ENCODE measurements at regions not wholly inside any gene's neighbourhood (a gene's known extent, or its start where the extent isn't known, plus 50 kb on each side); places are given as distances from the start of the nearest gene placed in this dataset.

DNA sequence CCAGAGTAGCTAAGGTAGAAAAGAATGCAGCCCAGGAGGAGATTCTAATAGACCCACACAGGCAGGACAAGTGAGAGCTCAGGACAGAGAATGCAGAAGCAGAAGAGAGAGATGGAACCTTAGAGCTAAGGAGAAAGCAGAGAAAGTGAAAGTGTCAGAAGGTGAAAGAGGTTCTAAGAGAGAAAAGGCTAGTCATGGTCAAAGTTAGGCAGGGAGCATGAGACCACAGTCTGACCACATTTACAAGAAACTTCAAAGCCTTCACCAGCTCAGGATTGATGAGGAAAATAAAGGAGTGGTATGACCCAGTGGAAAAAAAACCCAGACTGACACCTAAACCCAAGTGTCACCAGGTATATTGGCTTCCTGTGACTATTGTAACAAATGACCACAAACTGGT, 131.8 kb upstream of the WDR11 start:
- Mint-ChIP-seq H3K9me3 (peaks cover 11% of the 10 kb centered on the region), H3K4me1 (peaks cover 20% of the 10 kb centered on the region), H3K27ac (no peak overlapping the region), H3K4me3 (no peak overlapping the region), H3K36me3 (0 out of 2 replicates have a peak, but pooled peaks cover 5% of the 10 kb centered on the region), H3K27me3 (ENCODE audit: low read depth) (no peaks in the 10 kb centered on the region)
- DNase-seq (ENCODE audit: low spot score) (no peak), ATAC-seq (no peak)
- POLR2A ChIA-PET = no interaction called here
- TF ChIP-seq PRRX2 (CRISPR knock-in tag; IDR thresholded peaks at IDR 0.05) (no peak), ETV6 (CRISPR knock-in tag; IDR thresholded peaks at IDR 0.05) (no peak), ERG (CRISPR knock-in tag; IDR thresholded peaks at IDR 0.05) (no peak)
- TF ChIP-seq, protein P1, sequence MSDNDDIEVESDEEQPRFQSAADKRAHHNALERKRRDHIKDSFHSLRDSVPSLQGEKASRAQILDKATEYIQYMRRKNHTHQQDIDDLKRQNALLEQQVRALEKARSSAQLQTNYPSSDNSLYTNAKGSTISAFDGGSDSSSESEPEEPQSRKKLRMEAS (CRISPR knock-in tag; IDR thresholded peaks at IDR 0.05) = no peak
- CTCF ChIA-PET = no interaction called here

DNA sequence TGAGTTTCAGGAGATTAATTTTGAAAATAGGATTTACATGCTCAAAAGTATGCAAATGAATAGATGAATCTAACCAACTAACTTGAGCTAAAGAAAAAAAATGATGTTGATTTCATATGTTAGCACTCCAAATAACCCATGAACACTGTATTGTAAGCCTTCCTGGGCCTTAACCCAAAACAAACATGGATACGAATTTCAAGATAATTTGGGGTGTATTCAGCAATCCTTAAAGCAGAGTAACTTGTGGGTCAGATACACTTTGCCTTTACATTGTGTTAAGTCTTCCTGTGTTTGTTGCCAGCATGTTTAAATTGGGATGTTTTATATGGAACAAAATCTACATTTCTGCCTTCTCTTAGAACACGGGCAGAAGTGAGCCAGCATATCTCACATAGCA, 124.2 kb upstream of the WDR11 start:
- no peak overlapping the region for H3K27ac Mint-ChIP-seq
- H3K27me3 Mint-ChIP-seq (ENCODE audit: low read depth) = no peaks in the 10 kb centered on the region
- ATAC-seq = no peak

GRCh38 chr10:120729547-120729946, 121.6 kb upstream of the WDR11 start:
- ChIA-PET POLR2A (no interaction called here), CTCF (no interaction called here)
- no peak for ATAC-seq
- TF ChIP-seq, protein P2, sequence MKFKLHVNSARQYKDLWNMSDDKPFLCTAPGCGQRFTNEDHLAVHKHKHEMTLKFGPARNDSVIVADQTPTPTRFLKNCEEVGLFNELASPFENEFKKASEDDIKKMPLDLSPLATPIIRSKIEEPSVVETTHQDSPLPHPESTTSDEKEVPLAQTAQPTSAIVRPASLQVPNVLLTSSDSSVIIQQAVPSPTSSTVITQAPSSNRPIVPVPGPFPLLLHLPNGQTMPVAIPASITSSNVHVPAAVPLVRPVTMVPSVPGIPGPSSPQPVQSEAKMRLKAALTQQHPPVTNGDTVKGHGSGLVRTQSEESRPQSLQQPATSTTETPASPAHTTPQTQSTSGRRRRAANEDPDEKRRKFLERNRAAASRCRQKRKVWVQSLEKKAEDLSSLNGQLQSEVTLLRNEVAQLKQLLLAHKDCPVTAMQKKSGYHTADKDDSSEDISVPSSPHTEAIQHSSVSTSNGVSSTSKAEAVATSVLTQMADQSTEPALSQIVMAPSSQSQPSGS (CRISPR knock-in tag; IDR thresholded peaks at IDR 0.05; ENCODE audit: borderline replicate concordance, low read depth) = no peak
- TF ChIP-seq ZNF121 (CRISPR knock-in tag; IDR thresholded peaks at IDR 0.05) = no peak
- TF ChIP-seq USF1 (CRISPR knock-in tag; IDR thresholded peaks at IDR 0.05) = no peak
- TF ChIP-seq ATF1 (CRISPR knock-in tag; IDR thresholded peaks at IDR 0.05) = no peak
- no peak for TF ChIP-seq NR1H2 (CRISPR knock-in tag; IDR thresholded peaks at IDR 0.05)
- no peak for TF ChIP-seq MLX (CRISPR knock-in tag; IDR thresholded peaks at IDR 0.05)
- TF ChIP-seq SP1 (CRISPR knock-in tag; conservative IDR thresholded peaks at IDR 0.05) = no peak
- no peak for TF ChIP-seq FOXP1 (CRISPR knock-in tag; IDR thresholded peaks at IDR 0.05; ENCODE audit: borderline replicate concordance)
- TF ChIP-seq FOXK1 (CRISPR knock-in tag; IDR thresholded peaks at IDR 0.05) = no peak

More for the DNA sequence above, 124.2 kb upstream of the WDR11 start:
- H3K4me1 Mint-ChIP-seq = no peaks in the 10 kb centered on the region
- POLR2A ChIA-PET = no interaction called here
- no peak for DNase-seq (ENCODE audit: low spot score)
- H3K4me3 Mint-ChIP-seq = no peak overlapping the region
- H3K9me3 Mint-ChIP-seq = peaks cover 3% of the 10 kb centered on the region; the same call in 1 of the 2 replicates
- TF ChIP-seq, protein P3, sequence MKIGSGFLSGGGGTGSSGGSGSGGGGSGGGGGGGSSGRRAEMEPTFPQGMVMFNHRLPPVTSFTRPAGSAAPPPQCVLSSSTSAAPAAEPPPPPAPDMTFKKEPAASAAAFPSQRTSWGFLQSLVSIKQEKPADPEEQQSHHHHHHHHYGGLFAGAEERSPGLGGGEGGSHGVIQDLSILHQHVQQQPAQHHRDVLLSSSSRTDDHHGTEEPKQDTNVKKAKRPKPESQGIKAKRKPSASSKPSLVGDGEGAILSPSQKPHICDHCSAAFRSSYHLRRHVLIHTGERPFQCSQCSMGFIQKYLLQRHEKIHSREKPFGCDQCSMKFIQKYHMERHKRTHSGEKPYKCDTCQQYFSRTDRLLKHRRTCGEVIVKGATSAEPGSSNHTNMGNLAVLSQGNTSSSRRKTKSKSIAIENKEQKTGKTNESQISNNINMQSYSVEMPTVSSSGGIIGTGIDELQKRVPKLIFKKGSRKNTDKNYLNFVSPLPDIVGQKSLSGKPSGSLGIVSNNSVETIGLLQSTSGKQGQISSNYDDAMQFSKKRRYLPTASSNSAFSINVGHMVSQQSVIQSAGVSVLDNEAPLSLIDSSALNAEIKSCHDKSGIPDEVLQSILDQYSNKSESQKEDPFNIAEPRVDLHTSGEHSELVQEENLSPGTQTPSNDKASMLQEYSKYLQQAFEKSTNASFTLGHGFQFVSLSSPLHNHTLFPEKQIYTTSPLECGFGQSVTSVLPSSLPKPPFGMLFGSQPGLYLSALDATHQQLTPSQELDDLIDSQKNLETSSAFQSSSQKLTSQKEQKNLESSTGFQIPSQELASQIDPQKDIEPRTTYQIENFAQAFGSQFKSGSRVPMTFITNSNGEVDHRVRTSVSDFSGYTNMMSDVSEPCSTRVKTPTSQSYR (CRISPR knock-in tag; IDR thresholded peaks at IDR 0.05) = no peak
- TF ChIP-seq ZNF317 (CRISPR knock-in tag; IDR thresholded peaks at IDR 0.05; ENCODE audit: borderline replicate concordance, low read depth) = no peak
- TF ChIP-seq, protein P4, sequence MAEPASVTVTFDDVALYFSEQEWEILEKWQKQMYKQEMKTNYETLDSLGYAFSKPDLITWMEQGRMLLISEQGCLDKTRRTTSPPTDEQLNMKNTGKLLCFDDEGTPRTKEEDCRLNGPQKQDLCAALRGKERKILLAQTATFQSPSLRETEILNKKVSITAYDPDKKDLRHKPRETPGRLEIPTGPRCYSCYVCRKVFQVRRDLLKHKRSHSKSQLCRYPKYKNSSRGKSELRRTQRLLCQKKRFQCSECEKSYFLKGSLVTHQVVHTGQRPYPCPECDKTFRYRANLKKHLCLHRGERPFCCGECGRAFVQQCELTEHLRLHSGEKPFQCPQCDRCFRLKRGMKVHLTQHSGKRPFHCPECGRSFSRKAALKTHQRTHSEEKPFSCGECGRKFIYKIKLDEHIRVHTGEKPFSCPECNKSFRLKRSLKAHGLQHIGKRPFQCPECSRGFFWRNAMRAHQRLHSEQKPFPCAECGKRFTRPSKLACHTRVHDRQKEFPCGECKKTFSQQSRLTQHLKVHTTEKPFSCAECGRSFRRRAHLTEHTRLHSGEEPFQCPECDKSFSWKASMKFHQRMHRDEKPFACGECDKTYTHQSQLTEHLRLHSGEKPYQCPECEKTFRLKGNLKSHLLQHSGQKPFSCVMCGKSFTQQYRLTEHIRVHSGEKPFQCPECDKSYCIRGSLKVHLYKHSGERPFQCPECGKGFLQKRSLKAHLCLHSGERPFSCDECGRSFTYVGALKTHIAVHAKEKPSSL (CRISPR knock-in tag; conservative IDR thresholded peaks at IDR 0.05) = no peak
- no peak for TF ChIP-seq GTF2I (CRISPR knock-in tag; conservative IDR thresholded peaks at IDR 0.05)
- no peak for TF ChIP-seq ATF6 (CRISPR knock-in tag; IDR thresholded peaks at IDR 0.05)
- CTCF ChIA-PET = interaction anchor here (1.1 kb wide), 1 partner anchor 10 kb away, joined by 4 read pairs; no protein-coding TSS in a partner anchor
- no peaks in the 10 kb centered on the region for H3K36me3 Mint-ChIP-seq

More at GRCh38 chr10:120729547-120729946, 121.6 kb upstream of the WDR11 start:
- Mint-ChIP-seq H3K36me3 (no peaks in the 10 kb centered on the region), H3K4me1 (no peaks in the 10 kb centered on the region), H3K27me3 (ENCODE audit: low read depth) (no peaks in the 10 kb centered on the region), H3K9me3 (peaks cover 3% of the 10 kb centered on the region; the same call in 1 of the 2 replicates), H3K4me3 (no peak overlapping the region), H3K27ac (no peak overlapping the region)
- no peak for DNase-seq (ENCODE audit: low spot score)
